NCI-H2196 (cell line): ENCODE measurements at regions not wholly inside any gene's neighbourhood (a gene's known extent, or its start where the extent isn't known, plus 50 kb on each side); places are given as distances from the start of the nearest gene placed in this dataset.

Source experiments
- DNase-seq: peaks from one replicate; lab custom pipeline; 2025; ENCODE audit not compliant: unreplicated experiment; lab: John Stamatoyannopoulos, UW

DNA sequence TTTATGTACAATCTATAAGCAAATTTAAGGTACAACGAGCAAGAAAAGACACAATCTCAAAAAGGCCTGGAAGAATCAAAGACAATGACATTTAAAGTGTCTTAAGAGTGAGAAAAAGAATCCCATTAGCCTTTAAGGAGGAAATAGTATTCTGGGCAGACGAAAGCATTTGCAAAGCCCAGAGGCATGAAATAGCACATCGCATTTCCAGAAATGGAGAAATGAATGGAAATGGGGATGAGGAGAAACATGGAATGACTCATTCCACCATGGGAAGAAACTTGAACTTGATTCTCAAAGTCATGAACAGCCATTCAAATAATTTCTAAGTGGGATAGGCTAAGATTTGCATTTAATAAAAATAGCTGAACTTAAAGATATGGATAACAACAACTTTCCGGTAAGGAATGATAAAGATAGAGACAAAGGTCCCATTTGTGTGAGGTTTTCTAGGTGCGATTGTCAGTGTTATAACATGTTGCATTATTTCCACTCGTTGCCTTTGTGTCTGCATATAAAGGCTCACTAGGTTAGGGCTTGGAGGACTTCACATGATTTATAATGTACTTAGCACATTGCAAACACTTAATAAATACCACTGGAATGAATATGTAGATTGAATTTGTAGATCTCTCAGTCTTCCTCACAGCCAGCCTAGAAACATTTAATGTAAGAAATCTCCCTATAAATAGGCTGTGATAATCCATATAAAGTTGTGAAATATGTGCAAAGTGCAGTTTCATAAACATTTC is 310.3 kb upstream of the KLF6 start:
- DNase-seq: no peak

- DNase-seq: no peak
These were observed 309.7 kb upstream of the KLF6 start for GRCh38 chr10:4094751-4095150.

GRCh38 chr10:4093438-4093837 is 308.4 kb upstream of the KLF6 start:
- DNase-seq: no peak

DNA sequence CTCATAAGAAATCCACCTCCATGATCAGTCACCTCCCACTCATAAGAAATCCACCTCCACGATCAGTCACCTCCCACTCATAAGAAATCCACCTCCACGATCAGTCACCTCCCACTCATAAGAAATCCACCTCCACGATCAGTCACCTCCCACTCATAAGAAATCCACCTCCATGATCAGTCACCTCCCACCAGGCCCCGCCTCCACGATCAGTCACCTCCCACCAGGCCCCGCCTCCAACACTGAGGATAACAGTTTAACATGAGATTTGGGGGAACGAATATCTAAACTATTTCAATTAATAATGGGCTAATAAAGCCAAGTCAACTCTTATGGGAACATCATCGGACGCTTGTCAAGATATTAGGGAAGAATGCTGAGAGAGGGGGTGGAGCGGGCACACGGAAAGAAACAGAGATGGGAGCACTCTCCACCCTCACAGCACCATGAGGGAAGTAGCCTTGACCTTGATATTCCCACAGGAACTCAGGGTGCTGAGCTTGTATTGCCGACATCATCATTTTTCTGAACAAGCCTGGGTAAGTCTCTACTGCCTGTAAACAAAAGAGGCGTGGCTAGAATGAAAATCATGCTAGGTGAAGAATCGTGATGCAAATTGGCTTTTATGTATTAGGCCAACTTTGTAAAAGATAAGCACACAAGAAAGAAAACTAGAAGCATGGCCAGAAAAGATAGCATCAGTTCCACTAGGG is 303.5 kb upstream of the KLF6 start:
- DNase-seq: no peak

GRCh38 chr10:4086131-4086898 is 301.3 kb upstream of the KLF6 start:
- DNase-seq: no peak

- DNase-seq: peak; percentile 6
These were observed 298.5 kb upstream of the KLF6 start for GRCh38 chr10:4083509-4084003.

DNA sequence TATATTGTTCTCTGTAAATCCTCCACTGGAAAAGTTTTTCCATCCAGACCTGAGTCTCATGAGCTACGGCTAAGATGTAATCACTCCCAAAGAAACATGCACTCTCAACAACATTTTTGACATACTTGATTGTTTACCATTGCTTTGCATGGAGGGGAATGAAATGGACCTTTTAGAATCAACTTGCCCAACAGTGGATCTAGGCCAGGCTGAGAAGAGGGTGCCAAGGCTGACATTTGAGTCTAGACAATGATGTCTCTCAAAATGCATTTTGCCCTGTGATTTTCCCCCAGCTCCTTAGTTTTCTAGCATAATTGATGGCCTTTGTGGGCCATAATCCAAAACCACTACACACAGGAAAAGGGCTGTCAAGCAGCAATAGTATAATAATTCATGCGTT is 297.9 kb upstream of the KLF6 start:
- no peak for DNase-seq

GRCh38 chr10:4081685-4082111 is 296.7 kb upstream of the KLF6 start:
- DNase-seq: no peak

DNA sequence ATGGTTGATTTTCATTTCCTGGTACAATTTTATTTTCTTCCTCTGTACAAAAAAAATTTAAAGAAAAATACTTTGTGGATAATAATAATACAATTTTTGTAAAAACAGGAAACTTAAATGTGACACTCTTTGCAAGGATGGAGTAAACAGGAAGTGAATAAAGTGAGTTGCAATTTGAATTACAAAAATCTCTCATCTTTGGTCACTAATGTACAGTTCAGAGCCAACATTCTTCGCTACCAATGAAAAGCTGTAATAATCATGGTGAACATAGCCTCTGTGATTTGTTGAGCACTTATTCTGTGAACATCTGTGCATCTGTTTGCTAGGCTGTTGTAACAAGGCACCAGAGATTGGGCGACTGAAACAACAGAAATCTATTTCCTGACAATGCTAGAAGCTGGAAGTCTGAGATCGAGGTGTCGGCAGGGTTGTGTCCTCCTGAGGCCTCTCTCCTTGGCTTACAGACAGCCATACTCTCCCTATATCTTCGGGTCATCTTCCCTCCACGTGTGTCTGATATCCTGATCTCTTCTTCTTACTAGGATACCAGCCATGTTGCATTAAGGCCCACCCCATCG is 295.3 kb upstream of the KLF6 start:
- DNase-seq: no peak

DNA sequence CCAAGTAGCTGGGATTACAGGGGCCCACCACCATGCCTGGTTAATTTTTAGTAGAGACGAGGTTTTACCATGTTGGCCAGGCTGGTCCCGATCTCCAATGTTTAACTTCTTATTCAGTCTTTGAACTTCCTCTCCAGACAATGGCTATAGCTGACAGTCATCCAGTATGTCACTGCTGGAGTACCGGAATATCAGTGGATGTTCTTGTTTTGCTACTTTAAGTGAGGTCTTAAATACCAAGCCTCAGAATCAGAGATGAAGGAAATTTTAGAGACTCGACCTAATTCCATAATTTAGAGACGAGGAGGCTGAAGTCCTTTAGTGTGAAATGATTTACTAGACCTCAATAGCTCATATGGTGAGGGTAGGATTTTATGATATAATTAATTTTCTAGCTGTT is 294.8 kb upstream of the KLF6 start:
- no peak for DNase-seq

DNA sequence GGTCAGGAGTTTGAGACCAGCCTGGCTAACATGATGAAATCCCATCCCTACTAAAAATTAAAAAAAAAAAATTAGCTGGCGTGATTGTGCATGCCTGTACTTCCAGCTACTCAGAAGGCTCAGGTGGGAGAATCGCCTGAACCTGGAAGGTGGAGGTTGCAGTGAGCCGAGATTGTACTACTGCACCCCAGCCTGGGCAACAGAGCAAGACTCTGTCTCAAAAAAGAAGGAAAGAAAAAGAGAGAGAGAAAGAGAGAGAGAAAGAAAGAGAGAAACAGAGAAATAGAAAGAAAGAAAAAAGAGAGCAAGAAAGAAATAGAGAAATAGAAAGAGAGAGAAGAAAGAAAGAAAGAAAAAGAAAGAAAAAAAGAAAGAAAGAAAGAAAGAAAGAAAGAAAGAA is 292.8 kb upstream of the KLF6 start:
- no peak for DNase-seq

DNA sequence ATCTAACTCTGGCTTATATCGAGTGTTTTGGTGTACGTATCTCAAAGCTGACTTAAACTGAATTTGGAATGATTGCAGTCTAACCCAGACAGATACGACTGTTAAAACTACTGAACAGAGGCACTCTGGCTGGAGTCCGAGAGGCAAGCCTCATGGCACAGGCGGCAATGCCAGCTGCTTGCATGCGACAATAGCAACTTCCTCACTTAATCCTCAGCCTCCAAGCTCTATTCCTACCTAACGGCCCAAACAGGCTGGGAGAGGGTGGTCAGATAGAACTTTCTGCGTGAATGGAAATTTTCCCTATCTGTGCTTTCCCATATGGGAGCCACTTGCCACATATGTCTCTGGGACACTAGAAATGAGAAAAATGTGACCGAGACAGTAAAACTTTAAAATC is 292.0 kb upstream of the KLF6 start:
- DNase-seq: no peak

- no peak for DNase-seq
These were observed 290.4 kb upstream of the KLF6 start for GRCh38 chr10:4075443-4075842.

- no peak for DNase-seq
These were observed 289.8 kb upstream of the KLF6 start for GRCh38 chr10:4074545-4075407.

DNA sequence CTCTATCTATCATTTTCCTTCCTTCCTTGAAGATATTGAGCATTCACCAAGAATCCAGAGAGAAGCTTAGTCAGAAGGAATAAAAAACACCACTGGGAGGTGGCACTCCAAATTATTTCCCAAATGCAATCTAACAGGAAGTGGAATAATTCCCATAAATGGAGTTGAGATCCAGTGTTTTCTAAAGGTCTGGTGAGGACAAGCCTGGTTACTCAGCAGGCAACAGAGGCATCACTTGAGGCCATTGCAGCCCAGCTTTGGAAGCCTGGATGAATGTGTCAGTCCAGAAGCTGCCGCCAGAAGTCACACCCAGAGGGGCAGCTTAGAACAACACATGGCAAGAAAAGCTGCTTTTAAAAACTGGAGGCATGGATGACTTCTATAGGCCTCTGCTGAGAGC is 288.9 kb upstream of the KLF6 start:
- DNase-seq: no peak

DNA sequence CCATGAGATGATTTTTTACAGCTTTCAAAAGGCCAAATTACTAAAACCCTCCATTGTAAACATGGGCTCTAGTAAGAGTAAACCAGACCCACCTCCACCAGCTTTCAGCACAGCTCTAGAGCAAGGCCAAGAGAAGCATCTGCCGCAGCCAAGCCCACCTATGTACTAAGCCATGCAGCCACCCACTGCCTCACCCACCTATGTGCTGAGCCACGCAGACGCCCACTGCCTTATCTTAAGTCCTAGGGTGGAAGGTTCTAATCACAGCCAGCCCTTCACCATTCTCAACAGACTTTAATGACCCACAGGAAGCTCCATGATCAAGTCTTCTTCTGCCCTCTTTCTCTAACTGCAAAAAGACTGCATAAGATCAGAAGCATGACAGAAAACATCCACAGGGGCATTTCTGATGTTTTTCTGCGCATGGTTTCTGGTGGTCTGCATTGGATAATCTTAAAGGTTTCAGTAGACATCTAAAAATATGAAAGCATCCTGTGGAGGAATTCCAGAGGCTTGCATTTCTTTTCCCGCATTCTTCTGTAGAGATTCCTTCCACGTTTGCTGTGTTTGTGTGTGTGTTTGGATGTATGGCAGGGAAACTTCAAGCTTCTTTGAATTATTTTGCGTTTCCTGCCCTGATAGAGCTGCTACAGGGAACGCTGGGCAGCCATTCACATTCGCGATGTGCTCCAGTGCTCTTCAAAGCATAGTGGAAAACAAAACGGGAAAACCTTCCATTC is 286.1 kb upstream of the KLF6 start:
- DNase-seq: no peak

DNA sequence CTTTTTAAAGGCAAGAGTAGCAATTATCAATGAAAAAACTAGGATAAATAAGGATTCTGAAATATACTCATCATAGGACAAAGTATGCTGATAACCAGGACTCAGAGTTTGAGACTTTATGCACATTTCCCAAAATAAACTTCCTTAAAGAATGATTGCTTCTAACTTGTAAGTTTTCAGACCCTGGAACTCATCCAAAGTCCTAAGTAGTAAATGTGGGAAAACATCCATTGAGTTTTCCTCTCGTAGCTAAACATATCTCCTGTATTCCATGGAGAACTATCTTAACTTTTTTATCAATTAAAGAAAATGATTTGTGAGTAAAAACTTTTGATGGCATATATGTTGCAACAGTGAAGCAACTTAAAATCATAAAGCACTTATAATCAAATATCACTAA is 285.2 kb upstream of the KLF6 start:
- DNase-seq: no peak

DNA sequence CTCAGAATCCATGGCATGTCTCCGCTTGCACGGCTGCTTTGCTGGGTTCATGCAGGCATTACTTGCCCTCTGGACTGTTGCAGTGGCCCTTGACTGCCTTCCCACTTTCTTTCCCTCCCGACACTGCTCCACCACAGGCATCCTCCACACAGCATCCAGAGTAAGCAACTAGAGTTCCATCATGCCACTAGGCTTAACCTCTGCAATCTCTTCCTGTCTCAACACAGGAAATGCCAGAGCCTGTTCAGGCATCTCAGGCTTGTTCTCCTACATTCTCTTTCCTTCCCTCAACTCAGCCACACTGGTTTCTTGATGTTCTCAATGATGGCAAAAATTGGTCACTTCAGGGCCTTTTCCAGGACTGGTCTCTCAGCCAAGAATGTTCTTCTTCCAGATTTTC is 284.5 kb upstream of the KLF6 start:
- no peak for DNase-seq

- no peak for DNase-seq
These were observed 283.6 kb upstream of the KLF6 start for GRCh38 chr10:4068629-4069028.
